ENCODE measurements at regions not wholly inside any gene's neighbourhood (a gene's known extent, or its start where the extent isn't known, plus 50 kb on each side); places are given as distances from the start of the nearest gene placed in this dataset.

GRCh38 chr3:139281522-139282196 lies 62.2 kb upstream of the MRPS22 start:
- DNase-seq (ENCODE audit: low spot score) = no peak

- DNase-seq (ENCODE audit: low spot score) = no peak
Measured at GRCh38 chr3:139283301-139283700, 60.5 kb upstream of the MRPS22 start.

- DNase-seq (ENCODE audit: low spot score) = no peak
Measured at GRCh38 chr3:139284221-139284620, 59.6 kb upstream of the MRPS22 start.

- no peak for DNase-seq (ENCODE audit: low spot score)
Measured at GRCh38 chr3:139285691-139286090, 58.1 kb upstream of the MRPS22 start.

GRCh38 chr3:139286241-139286640 lies 57.6 kb upstream of the MRPS22 start:
- no peak for DNase-seq (ENCODE audit: low spot score)

- no peak for DNase-seq (ENCODE audit: low spot score)
Measured at GRCh38 chr3:139286825-139287224, 57.0 kb upstream of the MRPS22 start.

- DNase-seq (ENCODE audit: low spot score) = no peak
Measured at GRCh38 chr3:139287557-139287956, 56.3 kb upstream of the MRPS22 start.

GRCh38 chr3:139288266-139288821 lies 55.5 kb upstream of the MRPS22 start:
- DNase-seq (ENCODE audit: low spot score) = no peak

- DNase-seq (ENCODE audit: low spot score) = no peak
Measured at GRCh38 chr3:139289860-139290524, 53.8 kb upstream of the MRPS22 start.

- DNase-seq (ENCODE audit: low spot score) = no peak
Measured at GRCh38 chr3:139291276-139292051, 52.4 kb upstream of the MRPS22 start.

- no peak for DNase-seq (ENCODE audit: low spot score)
Measured at GRCh38 chr3:139292192-139292591, 51.6 kb upstream of the MRPS22 start.

- no peak for DNase-seq (ENCODE audit: low spot score)
Measured at GRCh38 chr3:139292711-139293664, 50.8 kb upstream of the MRPS22 start.

- no peak for DNase-seq (ENCODE audit: low spot score)
Measured at GRCh38 chr3:139293665-139294023, 50.2 kb upstream of the MRPS22 start.

Measured in hematopoietic multipotent progenitor cell treated with erythropoietin and hydrocortisone succinate and interleukin-3 and kit ligand, for 17 days (in vitro differentiated cells).